NCI-H187 treated with DMSO at 0.1 percent for 48 hours (cell line): ENCODE measurements at regions not wholly inside any gene's neighbourhood (a gene's known extent, or its start where the extent isn't known, plus 50 kb on each side); places are given as distances from the start of the nearest gene placed in this dataset.

Experiments used
- DNase-seq: peaks from one replicate; lab custom pipeline; 2025; lab: John Stamatoyannopoulos, UW

DNA sequence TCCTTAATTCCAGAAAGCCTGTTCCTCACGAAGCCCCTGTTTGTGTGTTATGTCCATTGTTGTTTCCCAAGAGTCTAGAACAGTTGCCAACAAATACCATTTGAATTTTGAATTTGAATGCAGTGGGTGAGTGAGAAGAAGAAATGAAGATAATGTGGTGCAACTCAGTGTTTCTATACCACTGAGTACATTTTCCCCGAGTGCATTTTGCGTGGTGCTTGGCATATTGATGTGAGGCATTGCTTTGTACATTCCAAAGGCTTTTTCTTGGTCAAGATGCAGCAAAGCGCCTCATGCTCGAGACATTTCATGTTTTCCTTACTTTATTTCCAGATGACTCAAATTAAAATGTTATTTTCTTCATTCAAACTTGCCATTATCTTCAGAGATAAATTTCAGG is 253.1 kb upstream of the RPS6KA3 start:
- DNase-seq, result no peak

DNA sequence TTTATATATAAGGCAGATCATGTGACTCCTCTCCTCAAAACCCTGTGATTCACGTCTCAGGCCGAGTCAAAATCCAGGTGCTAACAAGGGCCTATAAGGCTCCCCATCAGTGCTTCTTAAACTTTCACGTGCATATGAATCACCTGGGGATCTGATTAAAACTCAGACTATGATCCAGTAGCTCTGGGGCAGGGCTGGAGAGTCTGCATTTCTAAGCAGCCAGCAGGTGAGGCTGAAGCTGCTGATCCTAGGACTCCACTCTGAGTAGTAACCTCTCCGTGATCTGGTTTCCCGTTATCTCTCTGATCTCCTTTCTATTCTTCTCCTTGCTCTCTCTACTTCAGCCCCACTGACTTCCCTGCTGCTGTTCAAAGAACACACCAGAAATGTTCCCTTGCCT is 252.4 kb upstream of the RPS6KA3 start:
- DNase-seq, result no peak

DNA sequence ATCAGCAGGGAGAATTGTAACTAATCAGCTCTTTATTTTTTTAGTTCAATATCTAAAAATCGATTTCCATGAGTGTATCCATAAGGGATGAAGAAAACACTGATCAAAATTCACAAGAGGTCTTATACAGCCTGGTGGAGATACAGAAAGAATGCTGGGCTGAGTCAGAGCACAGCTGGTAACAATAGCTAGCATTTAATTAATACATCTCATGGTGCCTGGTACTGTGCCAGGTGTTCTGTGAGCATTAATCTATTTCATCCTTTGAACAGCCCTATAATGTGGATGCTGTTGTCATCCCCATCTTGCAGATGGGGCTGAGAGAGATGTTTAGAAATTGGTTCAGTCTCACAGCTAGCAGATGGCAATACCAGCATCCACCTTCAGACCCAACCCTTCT is 250.9 kb upstream of the RPS6KA3 start:
- DNase-seq, result no peak

DNA sequence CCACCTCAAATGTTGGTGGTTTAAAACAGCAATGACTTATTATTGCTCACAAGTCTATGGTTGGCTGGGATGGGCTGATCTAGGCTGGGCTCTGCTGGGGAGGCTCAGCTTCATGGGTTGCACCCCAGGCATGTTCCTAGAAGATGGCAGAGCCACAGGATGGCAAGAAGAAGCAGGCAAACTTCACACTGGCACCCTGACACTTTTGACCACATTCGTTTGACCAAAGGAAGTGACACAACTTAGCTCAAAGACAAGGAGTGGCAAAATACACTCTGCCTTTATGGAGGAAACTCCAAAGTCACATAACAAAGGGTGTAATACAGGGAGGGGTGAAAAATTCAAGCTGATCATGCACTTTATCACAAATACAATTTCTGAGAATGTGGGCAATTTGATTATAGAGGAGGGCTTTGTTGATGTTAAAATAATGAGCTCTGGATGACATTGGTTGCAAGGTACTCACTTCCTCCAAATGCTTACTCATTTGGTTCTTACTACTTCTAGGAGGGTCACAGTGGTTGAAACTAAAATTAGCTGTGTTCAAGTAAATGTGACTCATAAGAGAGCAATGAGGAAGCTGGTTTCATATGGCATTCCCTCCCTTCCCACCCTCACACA is 249.2 kb upstream of the RPS6KA3 start:
- DNase-seq, result no peak

- DNase-seq, result no peak
These were observed 247.6 kb upstream of the RPS6KA3 start for GRCh38 chrX:20514358-20514757.

DNA sequence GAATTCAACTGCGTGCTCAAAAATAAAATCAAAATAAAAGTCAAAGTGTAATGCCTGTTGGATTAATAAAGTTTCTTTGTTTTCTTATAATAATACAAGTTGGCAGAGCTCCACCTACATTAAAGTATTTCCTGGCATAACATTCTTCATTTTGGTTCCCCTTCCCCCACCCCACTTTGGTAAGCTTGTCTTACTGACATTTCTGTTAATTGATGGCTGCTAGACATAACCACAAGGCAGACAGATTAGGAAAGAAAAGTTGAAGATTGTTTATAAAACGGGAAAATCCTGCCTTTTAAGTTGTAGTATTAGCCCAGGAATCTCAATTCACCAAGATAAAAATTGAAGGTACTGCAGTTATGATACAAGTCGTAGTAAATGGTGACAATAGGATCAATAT is 246.5 kb upstream of the RPS6KA3 start:
- no peak for DNase-seq

DNA sequence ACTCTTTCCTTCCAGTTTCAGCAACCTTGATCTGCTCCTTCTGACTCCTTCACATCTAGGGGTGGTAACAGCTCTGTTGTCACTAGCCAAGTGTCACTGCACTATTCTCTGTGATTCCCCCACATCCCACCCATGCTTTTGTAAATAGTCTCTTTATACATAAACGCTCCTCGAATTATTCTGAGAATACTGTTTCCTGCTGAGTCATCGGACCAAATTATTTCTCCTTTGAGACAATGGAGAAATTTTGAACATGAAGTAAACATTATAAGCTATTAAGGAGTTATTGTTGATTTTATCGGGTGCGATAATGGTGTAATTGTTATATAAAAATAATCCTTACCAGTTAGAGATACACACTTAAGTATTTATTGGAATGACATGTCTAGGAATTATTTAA is 245.1 kb upstream of the RPS6KA3 start:
- DNase-seq, result no peak

DNA sequence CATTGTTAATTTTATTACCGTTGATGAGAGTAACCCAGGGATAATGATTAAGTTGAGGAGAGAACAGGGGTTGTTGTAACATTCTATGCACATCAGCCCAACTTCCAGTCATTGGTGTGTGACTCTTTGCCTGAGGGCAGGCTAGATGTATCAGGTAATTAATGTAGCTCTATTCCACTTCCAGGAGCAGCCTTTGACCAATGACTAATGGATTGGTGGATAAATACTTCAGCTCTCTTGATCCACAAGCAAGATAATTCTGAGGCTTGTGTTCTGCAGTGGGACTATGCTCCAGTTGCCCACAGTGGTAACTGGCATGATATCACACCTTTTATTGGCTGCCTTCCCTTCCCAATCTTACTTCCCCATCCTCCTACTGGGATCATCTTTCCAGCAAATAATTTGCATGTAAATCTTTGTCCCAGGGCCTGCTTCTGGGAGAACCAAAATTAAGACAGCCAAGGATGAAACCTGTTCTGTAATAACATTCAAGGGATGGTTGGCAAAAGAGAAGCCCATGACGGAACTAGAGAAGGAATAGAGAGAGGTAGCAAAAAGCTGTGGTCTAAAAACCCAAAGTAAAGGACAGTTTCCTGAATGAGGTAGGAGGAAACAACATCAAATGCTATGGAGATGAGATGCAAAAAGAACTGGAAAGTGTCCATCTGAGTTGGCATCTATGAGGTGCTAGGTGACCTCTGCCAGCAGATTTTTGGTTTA is 241.4 kb upstream of the RPS6KA3 start:
- DNase-seq, result no peak

GRCh38 chrX:20506739-20507138 is 240.0 kb upstream of the RPS6KA3 start:
- DNase-seq, result no peak

- no peak for DNase-seq
These were observed 234.2 kb upstream of the RPS6KA3 start for GRCh38 chrX:20500949-20501348.

DNA sequence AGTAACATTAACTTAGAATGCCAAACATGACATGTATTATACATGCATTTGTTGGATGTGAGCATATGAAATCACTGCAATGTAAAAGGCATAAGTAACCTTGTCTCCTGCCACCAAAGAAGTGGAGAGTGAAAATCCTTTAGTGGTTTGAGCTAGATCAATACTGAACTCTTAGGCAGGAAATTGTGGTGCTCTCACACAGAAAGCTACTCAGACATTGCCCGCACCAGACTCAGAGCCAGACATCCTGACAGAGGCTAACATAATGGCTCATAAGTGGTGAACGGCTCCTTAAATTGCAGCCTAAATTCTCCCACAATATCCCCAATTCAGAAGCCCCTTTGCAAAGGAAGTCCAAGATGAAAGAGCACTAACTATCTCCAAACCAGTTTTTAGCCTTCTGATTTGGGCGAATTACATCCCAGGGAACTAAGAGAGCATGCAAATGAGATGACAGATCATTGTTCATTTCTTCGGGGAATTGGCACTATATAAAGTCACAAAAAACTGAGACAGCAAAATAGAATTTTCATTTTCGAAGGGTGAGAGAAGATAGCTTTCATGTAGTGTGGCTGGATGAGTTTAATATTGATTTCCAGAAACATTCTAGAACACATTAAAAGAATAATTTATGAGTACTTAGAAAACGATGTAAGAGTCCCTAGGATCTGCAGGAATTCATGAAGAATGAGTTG is 233.6 kb upstream of the RPS6KA3 start:
- DNase-seq, result no peak

DNA sequence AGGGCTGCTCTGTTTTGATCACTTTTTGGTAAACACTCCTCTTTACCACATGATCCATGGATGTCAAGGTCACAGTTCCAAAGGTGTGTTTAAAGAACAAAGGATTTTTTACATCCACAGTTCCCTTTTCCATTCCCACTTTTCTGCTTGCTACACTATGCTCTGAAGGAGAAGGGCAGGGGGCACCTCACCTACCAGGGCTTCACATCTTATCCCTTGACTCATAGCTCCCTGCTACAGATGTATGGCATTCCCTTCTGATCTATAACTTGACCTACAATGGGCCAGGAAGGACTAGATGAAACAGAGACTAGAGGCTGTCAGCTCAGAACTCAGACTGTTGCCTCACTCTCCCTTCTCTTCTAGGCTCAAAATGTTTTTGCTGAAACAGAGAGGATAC is 233.1 kb upstream of the RPS6KA3 start:
- DNase-seq, result no peak

DNA sequence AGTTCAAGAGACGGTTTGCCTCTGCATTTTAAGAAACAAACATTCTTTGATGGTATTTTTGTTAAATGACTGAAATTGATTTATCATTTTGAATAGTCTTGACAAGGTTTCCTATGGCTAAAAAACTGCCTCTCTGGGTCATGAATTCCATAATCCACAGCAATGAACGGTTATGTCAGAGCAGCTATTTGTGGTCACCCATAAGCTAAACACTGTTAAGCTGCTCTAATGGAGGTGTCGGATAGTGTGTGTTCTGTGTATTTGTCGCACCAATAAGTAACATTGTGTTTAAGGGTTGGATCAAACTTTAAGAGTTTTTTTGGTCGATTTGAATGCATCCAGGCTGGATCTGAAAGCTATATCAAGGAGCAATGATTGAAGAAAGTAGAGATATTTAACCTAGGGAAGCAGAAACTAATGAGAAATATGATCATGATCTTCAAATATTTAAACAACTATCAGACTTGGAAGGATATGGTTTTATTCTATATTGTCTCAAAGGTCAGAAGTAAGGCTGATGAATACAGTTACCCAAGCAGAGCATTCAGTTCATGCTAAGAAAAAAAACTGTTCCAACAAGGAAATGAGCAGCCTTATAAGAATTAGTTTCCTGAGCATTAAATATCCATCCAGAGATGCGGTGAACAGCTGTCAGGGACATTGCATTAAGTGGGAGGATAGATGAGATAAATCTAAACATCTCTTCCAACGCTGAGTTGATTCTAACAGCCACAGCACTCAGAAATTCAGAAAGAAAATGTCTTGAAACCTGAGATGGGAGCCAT is 232.3 kb upstream of the RPS6KA3 start:
- DNase-seq, result no peak

DNA sequence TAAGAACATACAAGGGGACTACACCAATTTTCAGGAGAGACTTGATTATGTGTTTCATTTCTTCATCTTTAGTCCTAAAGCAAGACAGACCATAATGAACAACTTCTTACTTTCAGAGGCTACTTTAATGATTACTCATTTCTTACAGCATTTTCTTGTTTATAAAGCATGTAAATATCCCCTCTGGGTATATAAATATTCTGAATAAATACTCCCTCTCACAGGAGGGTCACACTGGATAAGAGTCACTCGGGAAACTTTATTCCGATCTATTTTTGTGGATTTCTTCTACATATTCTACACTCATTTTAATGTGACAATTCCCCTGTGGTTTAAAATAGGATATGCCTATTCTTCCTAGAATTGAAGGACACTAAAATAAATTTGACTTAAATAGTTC is 228.9 kb upstream of the RPS6KA3 start:
- DNase-seq, result no peak

- no peak for DNase-seq
These were observed 221.8 kb upstream of the RPS6KA3 start for GRCh38 chrX:20488473-20488872.

GRCh38 chrX:20487227-20487626 is 220.5 kb upstream of the RPS6KA3 start:
- no peak for DNase-seq

DNA sequence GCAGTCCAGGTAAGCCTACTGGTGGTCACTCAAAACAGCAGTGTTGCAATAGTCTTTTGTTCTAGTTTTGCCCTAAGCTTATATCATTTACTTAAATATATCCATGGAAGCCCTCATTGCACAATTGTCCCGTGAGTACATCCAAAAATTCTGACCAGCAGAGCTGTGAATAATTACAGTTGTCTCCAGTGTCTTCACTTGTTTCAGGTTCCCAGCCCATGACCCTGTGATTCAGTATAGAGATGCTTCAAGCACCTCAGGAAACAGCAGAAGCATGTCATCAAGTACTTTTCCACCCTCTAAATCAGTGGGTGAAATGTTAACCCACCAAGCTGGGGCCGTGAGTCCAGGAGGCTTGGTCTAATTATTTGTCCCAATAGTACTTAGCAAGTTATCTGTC is 214.9 kb upstream of the RPS6KA3 start:
- no peak for DNase-seq

GRCh38 chrX:20479896-20480295 is 213.2 kb upstream of the RPS6KA3 start:
- DNase-seq, result no peak

DNA sequence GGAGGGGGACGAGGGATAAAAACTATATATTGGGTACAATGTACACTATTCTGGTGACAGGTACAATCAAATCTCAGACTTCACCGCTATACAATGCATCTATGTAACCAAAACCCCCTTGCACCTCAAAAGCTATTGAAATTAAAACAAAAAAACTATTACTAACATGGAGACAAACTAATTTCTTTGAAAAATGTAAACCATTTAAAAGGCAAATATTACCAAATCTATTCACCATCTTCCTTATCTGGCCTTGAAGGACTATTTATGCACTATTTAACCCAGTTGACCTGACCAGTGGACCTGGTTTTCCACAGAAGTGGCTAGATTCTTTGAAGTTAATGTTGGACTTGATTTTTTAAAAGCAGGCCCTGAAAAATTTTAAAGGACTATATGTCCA is 212.3 kb upstream of the RPS6KA3 start:
- no peak for DNase-seq

DNA sequence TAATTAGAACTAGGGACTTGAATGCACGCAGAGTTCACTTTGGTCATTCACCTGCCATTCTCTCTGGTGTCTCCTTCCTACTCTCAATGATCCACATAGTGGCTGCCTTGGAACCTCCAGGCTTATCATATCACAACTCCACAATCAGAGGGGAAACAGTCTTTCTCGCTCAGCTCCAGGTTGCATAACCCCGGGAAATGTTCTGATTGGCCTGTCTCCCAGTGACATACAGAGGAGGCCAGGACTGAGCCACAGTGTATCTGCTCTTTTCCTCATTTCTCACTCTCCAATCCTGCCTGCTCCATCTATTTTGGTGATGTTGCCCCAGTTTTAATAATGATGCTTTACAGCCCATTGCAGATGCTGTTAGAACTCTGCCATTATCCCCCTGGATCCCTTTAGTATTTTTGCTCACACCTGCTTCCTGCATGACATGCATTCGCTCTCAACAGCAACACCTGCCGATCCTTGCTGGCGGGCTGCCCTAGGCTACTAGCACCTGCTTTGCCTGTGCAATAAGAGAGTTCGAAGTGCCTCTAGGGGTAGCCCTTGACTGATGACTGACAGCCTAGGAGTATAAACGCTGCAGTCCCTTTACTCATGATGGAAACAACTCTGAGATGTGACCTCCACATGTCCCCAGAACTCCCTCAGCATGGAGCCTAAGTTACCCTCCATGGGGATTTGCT is 211.3 kb upstream of the RPS6KA3 start:
- DNase-seq, result peak; percentile 85

DNA sequence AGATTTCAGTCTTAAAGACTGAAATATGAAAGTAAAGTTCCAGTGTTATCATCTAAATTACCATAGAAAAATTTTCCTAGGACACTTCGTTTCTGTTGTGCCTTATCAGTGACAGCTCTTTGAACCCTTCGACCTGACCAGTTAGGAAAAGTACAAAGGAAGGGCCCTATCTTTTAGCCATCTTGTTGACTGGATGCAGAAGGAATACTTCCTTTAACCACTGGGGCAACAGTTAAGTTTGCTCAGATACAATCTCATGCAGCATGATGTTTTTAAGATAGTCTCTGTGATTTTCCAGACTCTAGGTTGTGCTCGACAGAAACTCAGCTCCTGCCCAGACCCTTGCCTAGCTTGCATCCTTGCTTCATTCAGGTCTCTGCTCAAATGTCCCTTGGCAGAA is 210.5 kb upstream of the RPS6KA3 start:
- no peak for DNase-seq

GRCh38 chrX:20472620-20473258 is 206.0 kb upstream of the RPS6KA3 start:
- no peak for DNase-seq
